ENCODE measurements at regions not wholly inside any gene's neighbourhood (a gene's known extent, or its start where the extent isn't known, plus 50 kb on each side); places are given as distances from the start of the nearest gene placed in this dataset.
"Not testable (repeated sequence)": the region's sequence is repeated elsewhere in the genome, so short reads cannot be mapped to it uniquely, and the experiment has no call there.

DNA sequence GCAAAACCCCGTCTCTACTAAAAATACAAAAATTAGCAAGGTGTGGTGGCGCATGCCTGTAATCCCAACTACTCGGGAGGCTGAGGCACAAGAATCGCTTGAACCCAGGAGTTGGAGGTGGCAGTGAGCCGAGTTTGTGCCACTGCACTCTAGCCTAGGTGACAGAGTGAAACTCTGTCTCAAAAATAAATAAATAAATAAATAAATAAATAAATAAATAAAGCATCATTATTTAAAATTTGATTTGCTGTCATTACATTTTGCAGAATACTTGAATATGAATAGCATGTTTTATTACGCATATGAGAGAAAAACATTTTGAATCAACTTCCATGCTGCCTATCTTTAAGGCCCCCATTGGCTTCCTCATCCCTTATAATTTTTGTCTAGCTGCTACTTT is 53.4 kb upstream of the MED14 start:
- H3K27ac Mint-ChIP-seq; H3K4me1 Mint-ChIP-seq; H3K9me3 Mint-ChIP-seq (ENCODE audit: low read depth); DNase-seq; H3K36me3 Mint-ChIP-seq (ENCODE audit: low read depth); ATAC-seq; POLR2A ChIA-PET; H3K4me3 Mint-ChIP-seq; H3K27me3 Mint-ChIP-seq: not testable (repeated sequence)
- CTCF ChIA-PET = interaction anchor here (1.4 to 1.5 kb wide), 2 partner anchors 136 to 244 kb away, joined by 4 to 7 read pairs; no protein-coding TSS in a partner anchor
- intact Hi-C loops (cut with DNase I, micrococcal nuclease) = loop anchor here in 1 of 2 experiments (10.0 kb wide), 1 partner anchor 54 kb away; the partner anchor contains the start of gene MED14

DNA sequence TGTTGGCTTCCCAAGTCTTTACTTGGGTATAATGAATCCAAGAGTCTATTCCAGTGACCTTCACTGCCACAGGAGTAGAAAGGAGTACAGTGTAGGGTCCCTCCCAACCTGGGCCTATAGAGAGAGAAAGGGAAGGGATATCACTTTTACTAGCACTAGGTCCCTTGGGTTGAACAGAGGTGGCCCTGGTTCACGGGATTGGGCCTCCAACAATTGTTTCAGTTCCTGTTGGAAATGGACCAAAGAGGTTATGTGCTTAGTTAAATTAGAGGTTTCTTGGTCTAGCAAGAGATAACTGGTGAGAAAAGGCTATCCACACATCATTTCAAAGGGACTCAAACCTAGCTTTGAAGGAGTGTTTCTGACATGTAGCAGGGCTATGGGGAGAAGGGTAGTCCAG is 57.1 kb upstream of the MED14 start:
- ChIA-PET POLR2A (no interaction called here), CTCF (interaction anchor here (6.8 kb wide), 1 partner anchor 141 kb away, joined by 68 read pairs; no protein-coding TSS in a partner anchor)
- Mint-ChIP-seq H3K36me3 (ENCODE audit: low read depth) (no peaks in the 10 kb centered on the region), H3K9me3 (ENCODE audit: low read depth) (no peaks in the 10 kb centered on the region), H3K4me3 (no peak overlapping the region), H3K27me3 (no peaks in the 10 kb centered on the region), H3K4me1 (peaks cover 2% of the 10 kb centered on the region), H3K27ac (no peak overlapping the region)
- intact Hi-C loops (cut with DNase I, micrococcal nuclease) = loop anchor here (2.0 to 5.0 kb wide), 3 partner anchors 250 to 460 kb away; no protein-coding TSS in a partner anchor
- ATAC-seq = no peak
- DNase-seq = no peak

DNA sequence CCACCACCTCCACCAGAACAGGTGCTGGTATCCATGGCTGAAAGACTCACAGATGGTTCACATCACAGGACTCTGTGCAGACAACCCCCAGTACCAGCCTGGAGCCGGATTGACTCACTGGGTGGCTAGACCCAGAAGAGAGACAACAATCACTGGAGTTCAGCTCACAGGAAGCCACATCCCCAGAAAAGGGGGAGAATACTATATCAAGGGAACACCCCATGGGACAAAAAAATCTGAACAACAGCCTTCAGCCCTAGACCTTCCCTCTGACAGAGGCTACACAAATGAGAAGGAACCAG is 59.4 kb upstream of the MED14 start:
- not testable (repeated sequence) for H3K27me3 Mint-ChIP-seq

DNA sequence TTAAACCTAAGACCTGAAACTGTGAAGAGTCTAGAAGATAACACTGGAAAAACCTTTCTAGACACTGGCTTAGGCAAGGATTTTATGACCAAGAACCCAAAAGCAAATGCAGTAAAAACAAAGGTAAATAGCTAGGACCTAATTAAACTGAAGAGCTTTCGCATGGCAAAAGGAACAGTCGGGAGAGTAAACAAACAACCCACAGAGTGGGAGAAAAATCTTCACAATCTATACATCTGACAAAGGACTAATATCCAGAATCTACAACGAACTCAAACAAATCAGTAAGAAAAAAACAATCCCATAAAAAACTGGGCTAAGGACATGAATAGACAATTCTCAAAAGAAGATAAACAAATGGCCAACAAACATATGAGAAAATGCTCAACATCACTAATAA is 64.4 kb upstream of the MED14 start:
- H3K27ac Mint-ChIP-seq; H3K9me3 Mint-ChIP-seq (ENCODE audit: low read depth); intact Hi-C loops (cut with DNase I, micrococcal nuclease); H3K4me1 Mint-ChIP-seq; H3K27me3 Mint-ChIP-seq; H3K4me3 Mint-ChIP-seq; DNase-seq; H3K36me3 Mint-ChIP-seq (ENCODE audit: low read depth); ATAC-seq; POLR2A ChIA-PET; CTCF ChIA-PET: not testable (repeated sequence)

More for the DNA sequence above, 59.4 kb upstream of the MED14 start:
- H3K4me1 Mint-ChIP-seq; DNase-seq; H3K27ac Mint-ChIP-seq; H3K9me3 Mint-ChIP-seq (ENCODE audit: low read depth); H3K36me3 Mint-ChIP-seq (ENCODE audit: low read depth); H3K4me3 Mint-ChIP-seq; ATAC-seq; POLR2A ChIA-PET: not testable (repeated sequence)
- CTCF ChIA-PET = interaction anchor here (0.7 to 6.8 kb wide), 8 partner anchors 58 to 408 kb away, joined by 3 to 68 read pairs (median 4); no protein-coding TSS in a partner anchor
- intact Hi-C loops (cut with DNase I, micrococcal nuclease) = loop anchor here (1.0 to 5.0 kb wide), 4 partner anchors 143 to 323 kb away; no protein-coding TSS in a partner anchor

- ChIA-PET CTCF (no interaction called here), POLR2A (no interaction called here)
- Mint-ChIP-seq H3K4me1 (peaks cover 3% of the 10 kb centered on the region), H3K27me3 (no peaks in the 10 kb centered on the region), H3K9me3 (ENCODE audit: low read depth) (no peaks in the 10 kb centered on the region), H3K27ac (no peak overlapping the region), H3K4me3 (no peak overlapping the region), H3K36me3 (ENCODE audit: low read depth) (no peaks in the 10 kb centered on the region)
- DNase-seq (no peak), ATAC-seq (no peak)
- intact Hi-C loops (cut with DNase I, micrococcal nuclease) = no loop called here
Observed at GRCh38 chrX:40805404-40805803, 70.1 kb upstream of the MED14 start.

DNA sequence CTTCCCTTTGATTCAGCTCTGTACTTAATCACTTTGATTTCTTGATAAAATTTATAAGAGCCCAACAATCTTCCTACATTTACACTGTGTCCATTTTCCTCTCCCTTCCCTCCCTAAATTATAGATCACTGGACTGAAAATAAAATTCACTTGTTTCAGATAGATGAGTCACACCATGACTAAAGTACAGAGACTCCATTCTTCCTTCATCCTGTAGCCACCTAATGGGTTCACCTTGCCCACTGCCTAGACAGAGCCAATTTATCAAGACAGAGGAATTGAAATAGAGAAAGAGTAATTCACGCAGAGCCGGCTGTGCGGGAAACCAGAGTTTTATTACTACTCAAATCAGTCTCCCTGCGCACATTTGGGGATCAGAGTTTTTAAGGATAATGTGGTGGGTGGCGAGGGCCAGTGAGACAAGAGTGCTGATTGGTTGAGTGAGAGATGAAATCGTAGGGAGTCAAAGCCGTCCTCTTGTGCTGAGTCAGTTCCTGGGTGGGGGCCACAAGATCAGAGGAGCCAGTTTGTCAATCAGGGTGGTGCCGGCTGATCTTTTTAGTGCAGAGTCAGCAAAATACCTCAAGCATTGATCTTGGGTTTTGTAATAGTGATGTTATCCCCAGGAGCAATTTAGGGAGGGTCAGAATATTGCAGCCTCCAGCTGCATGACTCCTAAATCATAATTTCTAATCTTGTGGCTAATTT is 71.3 kb upstream of the MED14 start:
- ChIA-PET CTCF (interaction anchor here (0.6 kb wide), 1 partner anchor 190 kb away, joined by 3 read pairs; no protein-coding TSS in a partner anchor), POLR2A (no interaction called here)
- H3K36me3 Mint-ChIP-seq (ENCODE audit: low read depth) = no peaks in the 10 kb centered on the region
- DNase-seq (no peak), ATAC-seq (no peak)
- no peak overlapping the region for H3K27ac Mint-ChIP-seq
- H3K27me3 Mint-ChIP-seq = no peaks in the 10 kb centered on the region
- H3K4me1 Mint-ChIP-seq = peaks cover 3% of the 10 kb centered on the region
- no peak overlapping the region for H3K4me3 Mint-ChIP-seq
- intact Hi-C loops (cut with DNase I, micrococcal nuclease) = no loop called here
- no peaks in the 10 kb centered on the region for H3K9me3 Mint-ChIP-seq (ENCODE audit: low read depth)

DNA sequence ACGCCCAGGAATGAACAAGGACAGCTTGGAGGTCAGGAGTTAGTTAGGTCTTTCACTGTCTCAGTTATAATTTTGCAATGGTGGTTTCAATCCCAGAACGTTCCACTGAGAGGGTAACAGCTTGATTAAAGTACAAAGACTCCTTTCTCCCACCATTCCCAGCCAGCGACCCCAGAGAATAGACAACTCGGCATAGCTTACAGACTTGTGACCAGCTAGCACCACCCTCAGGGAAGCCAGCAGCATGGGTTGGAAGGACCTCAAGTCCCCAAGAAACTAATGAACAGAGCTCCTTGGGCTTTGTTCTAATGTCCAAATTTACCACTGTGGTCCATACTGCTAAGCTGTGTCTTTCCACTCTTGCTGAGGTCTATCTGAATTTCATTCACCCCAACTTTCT is 72.0 kb upstream of the MED14 start:
- ChIA-PET POLR2A (no interaction called here), CTCF (no interaction called here)
- H3K27ac Mint-ChIP-seq = no peak overlapping the region
- H3K36me3 Mint-ChIP-seq (ENCODE audit: low read depth) = no peaks in the 10 kb centered on the region
- peaks cover 3% of the 10 kb centered on the region for H3K4me1 Mint-ChIP-seq
- ATAC-seq (no peak), DNase-seq (no peak)
- no peak overlapping the region for H3K4me3 Mint-ChIP-seq
- intact Hi-C loops (cut with DNase I, micrococcal nuclease) = no loop called here
- no peaks in the 10 kb centered on the region for H3K9me3 Mint-ChIP-seq (ENCODE audit: low read depth)
- no peaks in the 10 kb centered on the region for H3K27me3 Mint-ChIP-seq

GRCh38 chrX:40808203-40808602 is 72.9 kb upstream of the MED14 start:
- no peak for DNase-seq
- ChIA-PET POLR2A (no interaction called here), CTCF (no interaction called here)
- Mint-ChIP-seq H3K27me3 (no peaks in the 10 kb centered on the region), H3K9me3 (ENCODE audit: low read depth) (no peaks in the 10 kb centered on the region), H3K36me3 (ENCODE audit: low read depth) (no peaks in the 10 kb centered on the region), H3K4me3 (no peak overlapping the region), H3K27ac (no peak overlapping the region), H3K4me1 (peaks cover 3% of the 10 kb centered on the region)
- ATAC-seq = no peak
- intact Hi-C loops (cut with DNase I, micrococcal nuclease) = no loop called here

- CTCF ChIA-PET = no interaction called here
- DNase-seq (no peak), ATAC-seq (no peak)
- Mint-ChIP-seq H3K36me3 (ENCODE audit: low read depth) (no peaks in the 10 kb centered on the region), H3K9me3 (ENCODE audit: low read depth) (no peaks in the 10 kb centered on the region), H3K27me3 (no peaks in the 10 kb centered on the region), H3K4me1 (peaks cover 3% of the 10 kb centered on the region), H3K4me3 (no peak overlapping the region), H3K27ac (no peak overlapping the region)
- intact Hi-C loops (cut with DNase I, micrococcal nuclease) = no loop called here
- POLR2A ChIA-PET = no interaction called here
Observed at GRCh38 chrX:40809210-40809609, 73.9 kb upstream of the MED14 start.

- H3K36me3 Mint-ChIP-seq (ENCODE audit: low read depth); CTCF ChIA-PET; DNase-seq; H3K4me3 Mint-ChIP-seq; H3K27me3 Mint-ChIP-seq; H3K27ac Mint-ChIP-seq; intact Hi-C loops (cut with DNase I, micrococcal nuclease); H3K4me1 Mint-ChIP-seq; ATAC-seq; H3K9me3 Mint-ChIP-seq (ENCODE audit: low read depth); POLR2A ChIA-PET: not testable (repeated sequence)
Observed at GRCh38 chrX:40815045-40815444, 79.7 kb upstream of the MED14 start.

- no peak overlapping the region for H3K27ac Mint-ChIP-seq
- H3K9me3 Mint-ChIP-seq (ENCODE audit: low read depth) = no peaks in the 10 kb centered on the region
- intact Hi-C loops (cut with DNase I, micrococcal nuclease) = no loop called here
- no peaks in the 10 kb centered on the region for H3K4me1 Mint-ChIP-seq
- ATAC-seq (no peak), DNase-seq (no peak)
- no peaks in the 10 kb centered on the region for H3K36me3 Mint-ChIP-seq (ENCODE audit: low read depth)
- ChIA-PET CTCF (no interaction called here), POLR2A (no interaction called here)
- H3K4me3 Mint-ChIP-seq = no peak overlapping the region
- H3K27me3 Mint-ChIP-seq = no peaks in the 10 kb centered on the region
Observed at GRCh38 chrX:40816906-40817305, 81.6 kb upstream of the MED14 start.

- ATAC-seq (no peak), DNase-seq (no peak)
- Mint-ChIP-seq H3K4me1 (no peaks in the 10 kb centered on the region), H3K27ac (no peak overlapping the region), H3K27me3 (no peaks in the 10 kb centered on the region), H3K4me3 (no peak overlapping the region), H3K9me3 (ENCODE audit: low read depth) (no peaks in the 10 kb centered on the region), H3K36me3 (ENCODE audit: low read depth) (no peaks in the 10 kb centered on the region)
- POLR2A ChIA-PET = no interaction called here
- CTCF ChIA-PET = no interaction called here
- intact Hi-C loops (cut with DNase I, micrococcal nuclease) = no loop called here
Observed at GRCh38 chrX:40818236-40818635, 82.9 kb upstream of the MED14 start.

Measured in activated CD4-positive, alpha-beta T cell treated with anti-CD3 and anti-CD28 coated beads for 36 hours (primary cell).